ENCODE measurements at regions not wholly inside any gene's neighbourhood (a gene's known extent, or its start where the extent isn't known, plus 50 kb on each side); places are given as distances from the start of the nearest gene placed in this dataset.

DNA sequence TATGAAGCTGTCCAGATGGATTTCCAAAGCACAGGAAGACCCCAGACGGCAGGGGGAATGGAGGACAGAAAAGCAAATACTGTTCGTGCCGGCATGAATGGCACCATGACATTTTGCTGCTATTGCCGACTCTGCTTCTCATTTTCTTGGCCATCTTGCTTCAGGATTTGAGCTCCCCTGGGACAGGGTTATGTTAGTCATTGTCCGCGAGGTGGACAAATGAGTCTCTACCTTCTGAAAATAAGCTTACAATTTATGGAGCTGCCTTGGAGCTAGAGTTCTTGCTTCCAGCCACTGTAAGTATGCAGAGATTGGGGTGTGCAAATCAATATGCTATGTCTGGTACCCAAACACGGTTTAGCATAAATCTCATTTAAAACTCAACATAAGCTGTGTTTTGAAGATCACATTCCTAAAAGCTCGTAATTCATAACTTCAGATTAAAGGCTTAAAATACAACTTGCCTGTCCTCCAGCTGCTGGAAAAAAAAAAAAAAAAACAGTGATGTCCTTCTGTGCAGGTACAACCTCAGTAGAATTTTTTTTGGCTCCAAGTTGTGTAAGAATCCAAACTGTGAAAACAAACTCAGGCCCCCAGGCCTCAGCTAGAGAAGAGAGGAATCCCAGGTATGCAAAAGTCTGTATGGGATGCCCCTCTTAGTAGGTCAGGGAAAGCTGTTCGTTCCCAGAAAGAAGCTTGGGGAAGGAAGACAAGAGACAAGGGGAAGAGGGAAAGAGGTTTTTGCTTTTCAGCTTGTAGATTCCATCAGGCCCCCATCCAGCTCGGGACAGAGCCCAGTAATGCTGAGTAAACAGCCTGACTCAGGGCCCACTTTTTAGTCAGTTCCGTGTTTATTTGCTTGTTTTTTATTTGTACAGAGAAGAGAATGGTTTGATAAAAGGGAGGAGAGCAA is 184.2 kb upstream of the FOXA2 start:
- TF ChIP-seq ZNF138 (CRISPR knock-in tag; IDR thresholded peaks at IDR 0.05; ENCODE audit: low read depth) (no peak), PHF5A (CRISPR knock-in tag; IDR thresholded peaks at IDR 0.05; ENCODE audit: low read depth, unreplicated experiment) (no peak), ZNF367 (CRISPR knock-in tag; IDR thresholded peaks at IDR 0.05; ENCODE audit: borderline replicate concordance) (no peak), ZNF501 (CRISPR knock-in tag; IDR thresholded peaks at IDR 0.05) (no peak), BRCA1 (CRISPR knock-in tag; IDR thresholded peaks at IDR 0.05) (no peak), CREB1 (IDR thresholded peaks at IDR 0.05) (no peak), CREB1 (CRISPR knock-in tag; IDR thresholded peaks at IDR 0.05) (no peak), ZNF772 (CRISPR knock-in tag; IDR thresholded peaks at IDR 0.05) (no peak), EP300 (IDR thresholded peaks at IDR 0.05; ENCODE audit: low read depth in 2 of 2, low read length in 2 of 2) (no peak), EP300 (CRISPR knock-in tag; IDR thresholded peaks at IDR 0.05; ENCODE audit: borderline replicate concordance) (no peak), CEBPB (IDR thresholded peaks at IDR 0.05; ENCODE audit: borderline replicate concordance, low read depth, low read length) (no peak), MAF1 (CRISPR knock-in tag; IDR thresholded peaks at IDR 0.05; ENCODE audit: borderline replicate concordance) (no peak)
- TF ChIP-seq, protein P1, sequence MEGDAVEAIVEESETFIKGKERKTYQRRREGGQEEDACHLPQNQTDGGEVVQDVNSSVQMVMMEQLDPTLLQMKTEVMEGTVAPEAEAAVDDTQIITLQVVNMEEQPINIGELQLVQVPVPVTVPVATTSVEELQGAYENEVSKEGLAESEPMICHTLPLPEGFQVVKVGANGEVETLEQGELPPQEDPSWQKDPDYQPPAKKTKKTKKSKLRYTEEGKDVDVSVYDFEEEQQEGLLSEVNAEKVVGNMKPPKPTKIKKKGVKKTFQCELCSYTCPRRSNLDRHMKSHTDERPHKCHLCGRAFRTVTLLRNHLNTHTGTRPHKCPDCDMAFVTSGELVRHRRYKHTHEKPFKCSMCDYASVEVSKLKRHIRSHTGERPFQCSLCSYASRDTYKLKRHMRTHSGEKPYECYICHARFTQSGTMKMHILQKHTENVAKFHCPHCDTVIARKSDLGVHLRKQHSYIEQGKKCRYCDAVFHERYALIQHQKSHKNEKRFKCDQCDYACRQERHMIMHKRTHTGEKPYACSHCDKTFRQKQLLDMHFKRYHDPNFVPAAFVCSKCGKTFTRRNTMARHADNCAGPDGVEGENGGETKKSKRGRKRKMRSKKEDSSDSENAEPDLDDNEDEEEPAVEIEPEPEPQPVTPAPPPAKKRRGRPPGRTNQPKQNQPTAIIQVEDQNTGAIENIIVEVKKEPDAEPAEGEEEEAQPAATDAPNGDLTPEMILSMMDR (CRISPR knock-in tag; IDR thresholded peaks at IDR 0.05): no peak
- TF ChIP-seq, protein P2, sequence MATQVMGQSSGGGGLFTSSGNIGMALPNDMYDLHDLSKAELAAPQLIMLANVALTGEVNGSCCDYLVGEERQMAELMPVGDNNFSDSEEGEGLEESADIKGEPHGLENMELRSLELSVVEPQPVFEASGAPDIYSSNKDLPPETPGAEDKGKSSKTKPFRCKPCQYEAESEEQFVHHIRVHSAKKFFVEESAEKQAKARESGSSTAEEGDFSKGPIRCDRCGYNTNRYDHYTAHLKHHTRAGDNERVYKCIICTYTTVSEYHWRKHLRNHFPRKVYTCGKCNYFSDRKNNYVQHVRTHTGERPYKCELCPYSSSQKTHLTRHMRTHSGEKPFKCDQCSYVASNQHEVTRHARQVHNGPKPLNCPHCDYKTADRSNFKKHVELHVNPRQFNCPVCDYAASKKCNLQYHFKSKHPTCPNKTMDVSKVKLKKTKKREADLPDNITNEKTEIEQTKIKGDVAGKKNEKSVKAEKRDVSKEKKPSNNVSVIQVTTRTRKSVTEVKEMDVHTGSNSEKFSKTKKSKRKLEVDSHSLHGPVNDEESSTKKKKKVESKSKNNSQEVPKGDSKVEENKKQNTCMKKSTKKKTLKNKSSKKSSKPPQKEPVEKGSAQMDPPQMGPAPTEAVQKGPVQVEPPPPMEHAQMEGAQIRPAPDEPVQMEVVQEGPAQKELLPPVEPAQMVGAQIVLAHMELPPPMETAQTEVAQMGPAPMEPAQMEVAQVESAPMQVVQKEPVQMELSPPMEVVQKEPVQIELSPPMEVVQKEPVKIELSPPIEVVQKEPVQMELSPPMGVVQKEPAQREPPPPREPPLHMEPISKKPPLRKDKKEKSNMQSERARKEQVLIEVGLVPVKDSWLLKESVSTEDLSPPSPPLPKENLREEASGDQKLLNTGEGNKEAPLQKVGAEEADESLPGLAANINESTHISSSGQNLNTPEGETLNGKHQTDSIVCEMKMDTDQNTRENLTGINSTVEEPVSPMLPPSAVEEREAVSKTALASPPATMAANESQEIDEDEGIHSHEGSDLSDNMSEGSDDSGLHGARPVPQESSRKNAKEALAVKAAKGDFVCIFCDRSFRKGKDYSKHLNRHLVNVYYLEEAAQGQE (IDR thresholded peaks at IDR 0.05; ENCODE audit: borderline replicate concordance in 1 of 2, low read depth in 1 of 2, low read length in 2 of 2): no peak

Data from HepG2 (cell line).